ENCODE measurements at regions not wholly inside any gene's neighbourhood (a gene's known extent, or its start where the extent isn't known, plus 50 kb on each side); places are given as distances from the start of the nearest gene placed in this dataset.

- no peaks in the 10 kb centered on the region for H3K36me3 ChIP-seq (ENCODE audit: control insufficient read depth in 2 of 4, insufficient read depth in 4 of 4, low read length in 3 of 4)
- no peak overlapping the region for H3K4me3 ChIP-seq (ENCODE audit: extremely low read depth in 1 of 4, insufficient read depth in 2 of 4, low read depth in 3 of 4, low read length in 4 of 4)
- H4K5ac ChIP-seq (ENCODE audit: insufficient read length, low read depth, low read length), result no peak overlapping the region
- H3K23ac ChIP-seq (ENCODE audit: insufficient read length), result no peak overlapping the region
- POLR2A ChIA-PET (ENCODE audit: partially characterized antibody), result no interaction called here
- FAIRE-seq, result no peak
- H4K8ac ChIP-seq (ENCODE audit: extremely low read depth, insufficient read depth, low read length), result no peak overlapping the region
- H3K56ac ChIP-seq (replicated peaks; ENCODE audit: insufficient read length, low read depth, low read length), result no peak overlapping the region
- no peak overlapping the region for H2BK20ac ChIP-seq (ENCODE audit: low read length)
- no peak overlapping the region for H2AFZ ChIP-seq (ENCODE audit: low read length)
- no peak overlapping the region for H3K14ac ChIP-seq (ENCODE audit: insufficient read length)
- H3K9ac ChIP-seq (replicated peaks in 1 of 4; ENCODE audit: extremely low read depth in 1 of 4, low read depth in 3 of 4, low read length in 3 of 4), result no peak overlapping the region
- no peak overlapping the region for H3K27ac ChIP-seq (ENCODE audit: low read depth, low read length)
- CTCF ChIA-PET (ENCODE audit: partially characterized antibody), result no interaction called here
- H3K23me2 ChIP-seq (ENCODE audit: low read depth, low read length), result no peaks in the 10 kb centered on the region
- no peaks in the 10 kb centered on the region for H3K9me3 ChIP-seq (ENCODE audit: insufficient read depth in 2 of 2, low read depth in 1 of 2, low read length in 1 of 2)
- DNase-seq (ENCODE audit: low read depth in 1 of 2, low spot score in 2 of 2), result no peak
- no peak overlapping the region for H2BK120ac ChIP-seq (replicated peaks; ENCODE audit: low read depth, low read length)
- H3K79me2 ChIP-seq (ENCODE audit: control insufficient read depth in 1 of 2, insufficient read depth in 2 of 2, low read length in 2 of 2), result no peaks in the 10 kb centered on the region
- no peak overlapping the region for H3K18ac ChIP-seq (ENCODE audit: extremely low read depth, low read length)
- H3K79me1 ChIP-seq (ENCODE audit: low read depth, low read length), result no peaks in the 10 kb centered on the region
- H2AK5ac ChIP-seq (ENCODE audit: low read depth, low read length), result no peak overlapping the region
- no peak overlapping the region for H2BK15ac ChIP-seq (ENCODE audit: low read length)
- H3K4ac ChIP-seq (replicated peaks; ENCODE audit: insufficient read length, low read depth, low read length), result no peak overlapping the region
- H4K91ac ChIP-seq (replicated peaks; ENCODE audit: insufficient read length, low read length), result no peak overlapping the region
- H3K4me1 ChIP-seq (replicated peaks in 1 of 4; ENCODE audit: control insufficient read depth in 3 of 4, insufficient read depth in 4 of 4, low read length in 3 of 4), result no peaks in the 10 kb centered on the region
- H2BK5ac ChIP-seq (ENCODE audit: low read depth, low read length), result no peak overlapping the region
- H3K4me2 ChIP-seq (ENCODE audit: insufficient read depth in 1 of 2, low read depth in 2 of 2, low read length in 2 of 2), result no peak overlapping the region
- TF ChIP-seq BACH1 (IDR thresholded peaks at IDR 0.05; ENCODE audit: low read length) (no peak), POU5F1 (IDR thresholded peaks at IDR 0.05; ENCODE audit: low read depth, low read length) (no peak), HDAC2 (IDR thresholded peaks at IDR 0.05; ENCODE audit: borderline replicate concordance in 1 of 2, low read depth in 2 of 2, low read length in 2 of 2) (no peak), RNF2 (IDR thresholded peaks at IDR 0.05; ENCODE audit: borderline replicate concordance, low read depth, low read length, missing control alignments, poor library complexity, severe bottlenecking) (no peak)
- no peak overlapping the region for H2BK12ac ChIP-seq (ENCODE audit: low read depth, low read length)
- no peaks in the 10 kb centered on the region for H3K27me3 ChIP-seq (replicated peaks in 1 of 4; ENCODE audit: control insufficient read depth in 3 of 4, extremely low read depth in 1 of 4, insufficient read depth in 3 of 4, low read length in 3 of 4)
- no peaks in the 10 kb centered on the region for H4K20me1 ChIP-seq (replicated peaks in 1 of 2; ENCODE audit: control insufficient read depth in 1 of 2, insufficient read depth in 2 of 2, low read length in 2 of 2)
These were observed 1139.0 kb downstream of the TUSC7 start for GRCh38 chr3:117848606-117849005.
